ENCODE measurements at regions not wholly inside any gene's neighbourhood (a gene's known extent, or its start where the extent isn't known, plus 50 kb on each side); places are given as distances from the start of the nearest gene placed in this dataset.

DNA sequence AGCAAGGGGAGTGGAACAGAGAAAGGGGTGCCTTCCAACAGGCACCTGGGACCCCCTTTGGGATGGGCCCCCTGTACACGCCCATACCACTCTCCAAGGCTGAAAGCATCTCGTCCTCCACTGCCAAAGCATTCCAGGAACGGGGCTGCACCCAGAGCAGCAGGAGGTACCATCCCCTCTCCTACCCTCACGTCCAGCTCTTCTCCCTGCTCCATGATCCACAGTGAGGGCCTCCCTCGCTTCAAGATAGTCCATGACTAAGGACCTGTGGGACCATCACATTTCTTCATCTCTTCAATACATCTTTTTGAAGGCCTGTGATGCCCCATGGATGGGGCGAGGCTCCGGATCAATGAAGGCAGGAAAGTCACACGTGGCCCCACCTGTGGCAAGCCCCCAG, 209.9 kb downstream of the ANKRD60 start:
- Histone ChIP-seq H3K4me3 (no peak overlapping the region), H3K27me3 (ENCODE audit: low read depth) (no peaks in the 10 kb centered on the region), H3K9me3 (no peaks in the 10 kb centered on the region), H3K36me3 (replicated peaks) (no peaks in the 10 kb centered on the region), H3K4me1 (no peaks in the 10 kb centered on the region)
- DNase-seq (ENCODE audit: low spot score in 2 of 2) = no peak
- in situ Hi-C loops (cut with MboI; ENCODE audit: low sequenced_read_pairs) = no loop called here

DNA sequence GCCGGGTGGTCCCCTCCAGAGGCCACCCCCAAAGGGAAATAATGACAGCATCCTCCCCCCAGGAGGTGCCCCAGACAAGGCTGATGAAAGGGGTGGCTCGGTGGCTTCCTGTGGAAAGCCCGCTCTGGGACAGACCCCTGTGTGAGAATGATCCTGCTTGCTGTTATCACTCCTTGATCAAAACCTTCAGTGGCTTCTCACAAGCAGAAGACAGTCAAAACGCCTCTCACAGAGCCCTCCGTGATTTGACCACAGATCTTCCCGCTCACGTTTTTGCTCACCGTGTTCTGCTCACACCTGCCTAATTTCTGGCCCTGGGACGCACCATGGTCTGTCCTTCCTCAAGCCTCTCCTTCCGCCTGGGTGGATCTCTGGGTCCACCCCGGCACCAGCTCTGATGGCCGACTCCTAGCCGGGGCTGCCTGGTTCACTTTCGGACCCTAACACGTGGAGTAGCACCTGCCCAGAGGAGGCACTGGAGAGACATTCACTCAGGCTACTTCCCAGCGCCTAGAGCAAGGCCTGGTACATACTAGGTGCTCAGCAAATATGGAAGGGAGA, 210.4 kb downstream of the ANKRD60 start:
- H3K9me3 ChIP-seq = no peaks in the 10 kb centered on the region
- no peaks in the 10 kb centered on the region for H3K36me3 ChIP-seq (replicated peaks)
- H3K4me1 ChIP-seq = no peaks in the 10 kb centered on the region
- H3K4me3 ChIP-seq = no peak overlapping the region
- in situ Hi-C loops (cut with MboI; ENCODE audit: low sequenced_read_pairs) = no loop called here
- no peak for DNase-seq (ENCODE audit: low spot score in 2 of 2)
- H3K27me3 ChIP-seq (ENCODE audit: low read depth) = no peaks in the 10 kb centered on the region

- no peak overlapping the region for H3K4me3 ChIP-seq
Measured at GRCh38 chr20:58017231-58017969, 211.1 kb downstream of the ANKRD60 start.

DNA sequence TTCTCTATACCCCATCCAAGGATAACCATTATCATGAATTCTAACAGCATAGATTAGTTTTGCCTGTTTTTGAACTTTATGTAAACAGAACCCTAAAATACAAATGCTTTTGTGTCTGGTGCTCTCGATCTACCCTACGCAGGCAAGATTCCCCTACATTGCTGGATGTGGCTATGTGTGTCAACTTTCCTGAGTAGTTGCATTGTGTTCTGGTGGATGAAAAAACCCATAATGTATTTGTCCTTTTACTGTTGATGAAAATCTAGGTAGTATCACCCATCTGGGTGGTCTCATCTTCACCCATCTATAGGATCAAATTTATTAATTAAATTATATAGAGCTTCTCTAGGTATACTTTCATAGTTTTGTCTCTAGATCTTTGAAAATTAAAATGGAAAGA, 211.7 kb downstream of the ANKRD60 start:
- Histone ChIP-seq H3K36me3 (replicated peaks) (no peaks in the 10 kb centered on the region), H3K27me3 (ENCODE audit: low read depth) (no peaks in the 10 kb centered on the region), H3K4me1 (no peaks in the 10 kb centered on the region), H3K4me3 (no peak overlapping the region), H3K9me3 (no peaks in the 10 kb centered on the region)
- in situ Hi-C loops (cut with MboI; ENCODE audit: low sequenced_read_pairs) = no loop called here
- no peak for DNase-seq (ENCODE audit: low spot score in 2 of 2)

More at GRCh38 chr20:58017231-58017969, 211.1 kb downstream of the ANKRD60 start:
- Histone ChIP-seq H3K4me1 (no peaks in the 10 kb centered on the region), H3K9me3 (no peaks in the 10 kb centered on the region), H3K36me3 (replicated peaks) (no peaks in the 10 kb centered on the region), H3K27me3 (ENCODE audit: low read depth) (no peaks in the 10 kb centered on the region)
- in situ Hi-C loops (cut with MboI; ENCODE audit: low sequenced_read_pairs) = no loop called here
- DNase-seq (ENCODE audit: low spot score in 2 of 2) = no peak

- H3K27me3 ChIP-seq (ENCODE audit: low read depth) = no peaks in the 10 kb centered on the region
- H3K4me3 ChIP-seq = no peak overlapping the region
- no peak for DNase-seq (ENCODE audit: low spot score in 2 of 2)
Measured at GRCh38 chr20:58014628-58015315, 213.7 kb downstream of the ANKRD60 start.

GRCh38 chr20:58012731-58013510, 215.5 kb downstream of the ANKRD60 start:
- Histone ChIP-seq H3K9me3 (no peaks in the 10 kb centered on the region), H3K4me3 (no peak overlapping the region), H3K4me1 (no peaks in the 10 kb centered on the region), H3K36me3 (replicated peaks) (no peaks in the 10 kb centered on the region), H3K27me3 (ENCODE audit: low read depth) (no peaks in the 10 kb centered on the region)
- no peak for DNase-seq (ENCODE audit: low spot score in 2 of 2)
- in situ Hi-C loops (cut with MboI; ENCODE audit: low sequenced_read_pairs) = no loop called here

More at GRCh38 chr20:58014628-58015315, 213.7 kb downstream of the ANKRD60 start:
- Histone ChIP-seq H3K36me3 (replicated peaks) (no peaks in the 10 kb centered on the region), H3K4me1 (no peaks in the 10 kb centered on the region), H3K9me3 (no peaks in the 10 kb centered on the region)
- in situ Hi-C loops (cut with MboI; ENCODE audit: low sequenced_read_pairs) = no loop called here

DNA sequence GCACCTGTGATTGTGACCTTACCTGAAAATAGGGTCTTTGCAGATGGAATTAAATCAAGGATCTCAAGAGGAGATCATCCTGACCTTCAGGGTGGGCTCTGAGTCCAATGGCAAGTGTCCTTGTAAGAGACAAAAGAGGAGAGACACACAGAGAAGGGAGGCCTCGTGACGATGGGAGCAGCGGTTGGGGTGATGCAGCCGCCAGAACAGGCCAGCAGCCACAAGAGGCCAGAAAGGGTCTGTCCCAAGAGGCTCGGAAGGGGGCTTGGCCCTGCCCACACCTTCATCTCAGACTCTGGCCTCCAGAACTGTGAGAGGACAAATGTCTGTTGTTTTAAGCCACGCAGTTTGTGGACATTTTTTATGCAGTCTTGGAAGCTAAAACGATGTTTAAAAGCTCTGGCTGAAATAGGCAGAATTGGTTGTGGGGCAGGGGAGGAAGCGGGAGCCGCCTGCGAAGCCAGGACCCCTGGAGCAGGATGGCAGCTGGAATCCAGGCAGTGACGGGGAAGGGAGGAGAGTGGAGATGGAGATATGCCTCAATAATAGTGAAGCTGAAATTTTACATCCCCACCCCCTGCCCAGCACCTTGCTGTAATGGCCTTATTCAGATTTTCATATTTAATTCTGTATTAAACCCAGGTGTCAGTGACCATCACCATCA, 216.4 kb downstream of the ANKRD60 start:
- in situ Hi-C loops (cut with MboI; ENCODE audit: low sequenced_read_pairs) = no loop called here
- Histone ChIP-seq H3K4me3 (no peak overlapping the region), H3K9me3 (no peaks in the 10 kb centered on the region), H3K27me3 (ENCODE audit: low read depth) (no peaks in the 10 kb centered on the region), H3K4me1 (no peaks in the 10 kb centered on the region), H3K36me3 (replicated peaks) (no peaks in the 10 kb centered on the region)
- no peak for DNase-seq (ENCODE audit: low spot score in 2 of 2)

DNA sequence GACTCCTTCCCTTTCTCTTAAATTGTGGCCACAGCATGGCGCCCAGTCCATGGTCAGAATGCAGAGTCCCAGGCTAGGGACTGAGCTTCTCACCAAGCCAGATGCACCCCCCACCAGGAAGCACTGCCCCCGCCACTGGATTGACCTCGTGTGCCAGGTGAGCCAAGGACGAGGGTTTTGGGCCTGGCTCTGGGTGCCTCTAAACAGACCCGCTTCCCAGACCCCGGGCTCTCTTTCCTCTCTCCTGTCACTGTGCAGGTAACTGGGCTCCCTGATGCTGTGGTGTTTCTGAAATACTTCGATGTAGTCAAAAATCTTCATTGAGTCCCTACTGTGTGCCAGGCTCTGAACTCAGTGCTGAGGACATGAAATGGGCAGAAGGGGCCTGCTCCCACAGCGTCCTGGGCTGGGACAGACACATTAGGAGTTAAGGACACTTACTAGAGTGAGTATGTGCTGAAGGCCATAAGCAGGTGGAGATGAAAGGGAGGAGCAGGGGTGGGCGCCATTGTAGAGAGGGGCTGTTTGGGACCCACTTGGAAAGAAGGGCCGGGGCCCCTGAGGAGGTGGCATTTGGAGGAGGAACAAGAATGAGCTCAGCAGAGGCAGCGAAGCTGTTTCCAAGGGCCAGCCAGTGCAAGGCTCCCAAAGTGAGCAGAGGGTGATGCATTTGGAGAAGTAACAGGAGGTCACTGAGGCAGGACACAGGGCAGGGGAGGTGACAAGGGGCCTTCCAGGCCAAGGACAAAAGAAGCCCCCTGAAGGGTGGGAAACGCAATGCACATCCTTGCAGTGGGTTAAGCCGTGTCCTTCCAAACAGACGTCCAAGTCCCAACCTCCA, 217.1 kb downstream of the ANKRD60 start:
- no peaks in the 10 kb centered on the region for H3K4me1 ChIP-seq
- in situ Hi-C loops (cut with MboI; ENCODE audit: low sequenced_read_pairs) = no loop called here
- H3K4me3 ChIP-seq = no peak overlapping the region
- H3K27me3 ChIP-seq (ENCODE audit: low read depth) = no peaks in the 10 kb centered on the region
- H3K36me3 ChIP-seq (replicated peaks) = no peaks in the 10 kb centered on the region
- no peak for DNase-seq (ENCODE audit: low spot score in 2 of 2)
- H3K9me3 ChIP-seq = no peaks in the 10 kb centered on the region

DNA sequence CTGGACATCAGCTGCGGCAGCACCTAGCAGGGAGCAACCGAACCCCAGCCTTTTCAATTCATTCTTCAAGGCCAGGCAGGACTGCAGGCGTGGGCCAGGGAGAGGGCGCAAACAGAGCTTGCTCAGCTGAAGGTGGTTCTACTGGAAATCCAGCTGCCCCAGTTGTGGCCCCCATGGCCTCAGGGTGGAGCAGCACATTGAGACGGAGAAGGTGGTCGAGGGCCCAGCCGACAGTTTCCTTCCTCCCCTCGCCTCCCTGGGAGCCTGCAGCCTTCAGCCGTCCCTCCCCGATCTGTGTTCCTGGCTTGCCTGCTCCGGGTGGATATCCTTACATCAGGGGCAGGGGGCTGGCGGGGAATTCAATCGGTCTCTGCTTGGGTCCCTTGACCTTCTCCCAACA, 217.8 kb downstream of the ANKRD60 start:
- DNase-seq (ENCODE audit: low spot score in 2 of 2) = no peak
- no peaks in the 10 kb centered on the region for H3K9me3 ChIP-seq
- H3K4me1 ChIP-seq = no peaks in the 10 kb centered on the region
- no peak overlapping the region for H3K4me3 ChIP-seq
- no peaks in the 10 kb centered on the region for H3K36me3 ChIP-seq (replicated peaks)
- in situ Hi-C loops (cut with MboI; ENCODE audit: low sequenced_read_pairs) = no loop called here
- H3K27me3 ChIP-seq (ENCODE audit: low read depth) = no peaks in the 10 kb centered on the region

DNA sequence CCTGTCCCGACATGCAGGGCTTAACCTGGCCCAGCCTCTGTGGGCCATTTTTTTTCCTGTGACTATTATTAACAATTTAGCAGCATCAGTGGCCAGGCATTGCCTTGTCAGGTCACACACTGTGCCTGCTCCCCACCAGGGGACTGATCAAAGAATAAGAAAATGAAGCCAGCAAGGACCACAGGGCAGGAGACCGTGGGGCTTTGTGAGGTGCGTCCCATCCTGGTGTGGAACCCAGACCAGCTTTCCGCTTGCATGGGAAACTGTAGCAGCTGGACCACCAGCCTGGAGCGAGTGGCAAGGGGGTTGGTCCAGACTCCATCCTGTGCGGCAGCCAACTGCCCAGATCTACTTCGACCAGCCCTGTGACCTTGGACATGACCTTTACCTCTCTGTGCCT, 218.3 kb downstream of the ANKRD60 start:
- no peak for DNase-seq (ENCODE audit: low spot score in 2 of 2)
- Histone ChIP-seq H3K4me3 (no peak overlapping the region), H3K4me1 (no peaks in the 10 kb centered on the region), H3K9me3 (no peaks in the 10 kb centered on the region), H3K27me3 (ENCODE audit: low read depth) (no peaks in the 10 kb centered on the region), H3K36me3 (replicated peaks) (no peaks in the 10 kb centered on the region)
- in situ Hi-C loops (cut with MboI; ENCODE audit: low sequenced_read_pairs) = no loop called here

- Histone ChIP-seq H3K36me3 (replicated peaks) (no peaks in the 10 kb centered on the region), H3K27me3 (ENCODE audit: low read depth) (no peaks in the 10 kb centered on the region)
- in situ Hi-C loops (cut with MboI; ENCODE audit: low sequenced_read_pairs) = no loop called here
Measured at GRCh38 chr20:58008866-58009265, 219.6 kb downstream of the ANKRD60 start.

DNA sequence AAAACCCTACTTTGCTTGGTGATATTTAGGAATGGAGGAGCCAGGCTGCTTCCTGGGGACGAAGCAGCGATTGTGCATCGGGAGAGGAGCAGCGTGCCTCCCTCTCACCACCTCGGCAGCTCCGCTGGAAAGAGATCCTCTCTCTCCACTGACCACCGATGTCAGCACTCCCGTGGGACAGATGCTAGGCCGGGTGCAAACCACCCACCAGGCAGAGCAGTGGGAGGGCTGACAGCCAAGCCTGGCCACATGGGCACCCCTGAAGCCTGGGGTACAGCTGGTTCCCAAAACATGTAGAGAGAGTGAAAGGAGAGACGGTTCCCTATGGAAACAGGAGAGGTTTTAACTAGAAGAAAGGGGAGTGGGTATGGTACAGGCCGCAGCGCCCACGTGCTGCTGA, 220.0 kb downstream of the ANKRD60 start:
- DNase-seq (ENCODE audit: low spot score in 2 of 2) = no peak
- in situ Hi-C loops (cut with MboI; ENCODE audit: low sequenced_read_pairs) = no loop called here
- H3K4me3 ChIP-seq = no peak overlapping the region
- no peaks in the 10 kb centered on the region for H3K36me3 ChIP-seq (replicated peaks)
- H3K4me1 ChIP-seq = no peaks in the 10 kb centered on the region
- no peaks in the 10 kb centered on the region for H3K27me3 ChIP-seq (ENCODE audit: low read depth)
- H3K9me3 ChIP-seq = no peaks in the 10 kb centered on the region

More at GRCh38 chr20:58008866-58009265, 219.6 kb downstream of the ANKRD60 start:
- no peaks in the 10 kb centered on the region for H3K4me1 ChIP-seq
- no peak for DNase-seq (ENCODE audit: low spot score in 2 of 2)
- no peaks in the 10 kb centered on the region for H3K9me3 ChIP-seq
- no peak overlapping the region for H3K4me3 ChIP-seq

- H3K36me3 ChIP-seq (replicated peaks) = no peaks in the 10 kb centered on the region
- in situ Hi-C loops (cut with MboI; ENCODE audit: low sequenced_read_pairs) = no loop called here
- no peaks in the 10 kb centered on the region for H3K27me3 ChIP-seq (ENCODE audit: low read depth)
- H3K4me3 ChIP-seq = no peak overlapping the region
- no peaks in the 10 kb centered on the region for H3K9me3 ChIP-seq
- DNase-seq (ENCODE audit: low spot score in 2 of 2) = no peak
- no peaks in the 10 kb centered on the region for H3K4me1 ChIP-seq
Measured at GRCh38 chr20:58007947-58008346, 220.5 kb downstream of the ANKRD60 start.
